ENCODE measurements at regions not wholly inside any gene's neighbourhood (a gene's known extent, or its start where the extent isn't known, plus 50 kb on each side); places are given as distances from the start of the nearest gene placed in this dataset.

GRCh38 chr18:55100817-55101457 lies 141.7 kb upstream of the CCDC68 start:
- TF ChIP-seq CTCF (IDR thresholded peaks at IDR 0.05) (no peak), POLR2A (IDR thresholded peaks at IDR 0.05) (no peak)

Data from prostate gland (tissue), 2 donors.